ENCODE measurements at regions not wholly inside any gene's neighbourhood (a gene's known extent, or its start where the extent isn't known, plus 50 kb on each side); places are given as distances from the start of the nearest gene placed in this dataset.

DNA sequence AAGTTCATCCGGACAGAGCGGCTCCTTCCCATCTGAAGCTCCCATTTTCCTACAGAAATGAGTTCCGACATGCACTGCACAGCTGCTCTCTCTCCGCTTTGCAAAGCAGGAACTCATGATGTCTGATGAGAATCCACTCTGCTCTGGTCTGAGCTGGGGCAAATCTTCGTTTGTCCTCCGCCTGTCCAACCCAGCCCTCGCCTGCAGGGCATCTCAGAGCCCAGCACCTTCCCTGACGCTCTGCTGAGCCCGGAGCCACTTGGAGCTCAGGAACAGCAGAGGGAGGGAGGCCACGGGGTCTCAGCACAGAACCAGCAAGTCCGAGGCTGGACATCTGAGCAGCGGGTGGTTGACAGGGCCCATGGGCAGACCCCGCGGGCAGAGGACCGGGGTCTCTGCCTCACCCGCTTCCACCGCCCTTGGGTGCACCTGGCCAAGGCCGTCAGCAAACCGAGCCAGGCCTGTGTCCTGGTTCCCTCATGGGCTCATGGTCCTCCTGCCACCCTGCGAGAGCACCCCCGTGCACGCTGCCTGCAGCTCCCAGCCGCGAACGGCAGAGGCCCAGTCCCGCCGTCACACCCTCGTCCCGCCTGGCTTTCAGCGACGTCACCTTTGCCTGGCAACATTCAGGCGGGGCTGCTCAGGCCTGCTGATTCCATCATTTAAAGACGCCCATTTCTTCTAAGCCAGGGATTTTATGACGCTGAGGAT, 78.5 kb upstream of the BHLHE23 start:
- DNase-seq: peak; percentile 45 to 76

DNA sequence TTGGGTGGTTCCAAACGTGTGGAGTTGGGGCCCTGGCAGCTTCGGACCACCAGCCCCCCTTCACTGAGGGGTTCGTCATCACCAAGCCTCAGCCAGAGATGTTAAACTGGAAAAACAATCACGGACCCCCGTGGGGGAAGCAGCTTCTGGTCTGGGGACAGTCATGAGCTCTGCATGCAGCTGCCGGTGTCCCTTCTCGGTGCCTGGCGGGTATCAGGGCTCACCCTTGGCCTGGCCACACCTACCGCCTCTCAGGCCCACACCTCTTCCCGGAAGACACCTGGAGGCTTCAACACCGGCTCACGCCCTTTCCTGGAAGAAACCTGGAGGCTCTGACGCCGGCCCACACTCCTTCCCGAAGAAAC, 77.8 kb upstream of the BHLHE23 start:
- peak in 1 of 2 experiments; percentile 42 for DNase-seq

DNA sequence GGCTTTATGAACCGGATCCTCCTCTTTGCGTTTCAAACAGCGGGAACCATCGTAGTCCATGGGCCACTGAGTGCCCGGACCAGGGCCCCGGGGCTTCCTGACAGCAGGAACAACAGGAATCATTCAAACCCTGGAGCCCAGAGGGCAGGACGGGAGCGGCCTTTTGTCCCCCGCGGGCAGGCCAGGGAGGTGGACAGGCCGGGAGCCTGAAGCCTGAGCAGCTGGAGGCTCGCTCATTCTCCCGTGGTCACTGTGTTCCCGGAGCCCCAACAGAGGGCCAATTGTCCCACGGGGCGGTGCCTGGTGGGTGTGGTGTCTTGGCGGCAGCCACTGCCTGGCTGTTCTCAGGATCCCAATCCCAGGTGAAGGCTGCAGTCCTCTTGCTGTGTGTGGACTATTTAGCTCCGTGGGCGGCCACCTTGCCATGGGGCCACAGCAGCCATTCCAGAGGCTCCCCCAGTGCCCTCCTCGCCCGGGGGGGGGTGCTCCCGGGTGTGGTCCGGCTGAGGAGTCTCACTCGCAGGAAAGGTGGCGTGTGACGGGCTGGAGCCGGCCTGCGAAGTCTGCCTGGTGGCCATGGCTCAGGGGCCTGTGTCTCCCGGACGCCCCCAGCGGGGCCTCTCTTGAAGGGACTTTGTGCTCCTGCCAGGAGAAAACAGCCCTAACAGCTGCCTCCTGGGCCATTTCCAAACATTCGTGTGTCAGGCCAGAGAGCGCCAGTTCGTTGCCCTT, 77.2 kb upstream of the BHLHE23 start:
- no peak for DNase-seq

DNA sequence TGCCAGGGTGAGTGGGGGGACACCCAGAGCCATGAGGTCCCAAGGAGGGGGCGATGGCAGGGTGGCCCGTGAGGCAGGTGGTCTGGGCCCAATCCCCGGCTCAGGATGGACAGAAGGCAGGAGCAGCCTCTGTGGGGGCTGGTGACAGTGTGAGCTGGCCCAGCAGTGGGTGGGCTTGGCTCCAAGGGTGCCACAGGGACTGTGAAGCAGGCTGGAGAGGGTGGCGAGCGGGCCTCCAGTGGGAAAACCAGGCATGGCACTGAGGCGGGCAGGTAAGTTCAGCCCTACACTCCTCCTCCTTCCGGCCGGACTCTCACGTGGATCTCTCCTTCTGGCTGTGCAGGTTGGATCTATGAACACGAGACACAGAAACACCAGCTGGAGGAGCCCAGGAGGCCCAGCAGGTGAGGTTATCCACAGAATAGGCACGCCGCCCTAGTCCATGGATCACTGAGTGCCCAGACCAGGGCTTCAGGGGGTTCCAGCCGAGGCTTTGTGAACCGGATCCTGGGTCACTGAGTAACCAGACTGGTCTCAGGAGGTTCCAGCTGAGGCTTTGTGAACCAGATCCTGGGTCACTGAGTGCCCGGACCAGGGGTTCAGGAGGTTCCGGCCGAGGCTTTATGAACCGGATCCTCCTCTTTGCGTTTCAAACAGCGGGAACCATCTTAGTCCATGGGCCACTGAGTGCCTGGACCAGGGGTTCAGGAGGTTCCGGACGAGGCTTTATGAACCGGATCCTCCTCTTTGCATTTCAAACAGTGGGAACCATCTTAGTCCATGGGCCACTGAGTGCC, 76.4 kb upstream of the BHLHE23 start:
- no peak for DNase-seq

DNA sequence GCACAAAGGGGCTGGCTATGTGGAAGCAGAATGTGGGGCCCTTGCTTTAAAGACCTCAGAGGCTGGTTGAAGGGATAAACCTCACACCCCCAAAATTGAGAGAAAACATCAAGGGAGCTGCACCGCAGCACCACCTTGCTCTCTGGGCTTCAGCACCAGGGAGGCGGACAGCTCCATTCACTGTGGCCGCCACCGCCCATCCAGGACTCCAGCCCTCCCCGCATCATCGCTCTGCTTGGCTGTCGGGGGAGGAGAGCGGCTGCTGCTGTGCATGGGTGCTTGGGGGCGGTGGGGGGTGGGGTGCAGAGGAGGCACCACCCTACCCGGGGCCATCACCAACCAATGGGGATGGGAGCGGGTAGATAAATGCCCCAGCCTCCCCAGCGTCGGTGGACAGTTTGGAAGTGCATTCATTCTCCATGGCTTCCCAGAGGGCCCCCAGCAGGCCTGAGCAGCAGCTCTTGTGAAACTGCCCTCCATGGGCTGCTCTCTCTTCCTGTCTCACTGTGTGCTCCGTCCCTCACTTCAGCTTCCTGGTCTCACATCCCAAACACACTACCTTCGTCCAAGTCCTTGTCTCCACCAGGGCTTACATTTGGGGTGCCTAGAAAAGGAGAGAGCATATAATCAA, 75.7 kb upstream of the BHLHE23 start:
- DNase-seq: no peak

DNA sequence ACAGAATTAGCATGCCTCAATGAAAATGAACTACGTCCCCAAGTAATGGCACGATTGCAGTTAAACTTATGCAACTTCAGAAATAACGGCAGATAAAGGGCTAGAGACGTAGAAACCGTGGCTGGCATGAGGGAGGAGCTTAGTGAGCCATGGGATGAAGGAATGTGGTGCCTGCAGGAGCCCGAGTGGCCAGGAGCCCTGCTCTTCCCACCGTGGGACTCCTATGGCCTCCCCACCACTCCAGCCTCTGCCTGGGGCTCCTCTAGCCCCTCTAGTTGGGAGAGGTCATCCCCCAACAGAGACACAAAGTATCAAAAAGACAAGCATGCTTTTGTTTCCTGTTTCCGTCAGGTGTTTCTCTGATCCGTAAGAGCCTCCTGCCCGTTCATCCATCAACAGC, 75.1 kb upstream of the BHLHE23 start:
- no peak for DNase-seq

DNA sequence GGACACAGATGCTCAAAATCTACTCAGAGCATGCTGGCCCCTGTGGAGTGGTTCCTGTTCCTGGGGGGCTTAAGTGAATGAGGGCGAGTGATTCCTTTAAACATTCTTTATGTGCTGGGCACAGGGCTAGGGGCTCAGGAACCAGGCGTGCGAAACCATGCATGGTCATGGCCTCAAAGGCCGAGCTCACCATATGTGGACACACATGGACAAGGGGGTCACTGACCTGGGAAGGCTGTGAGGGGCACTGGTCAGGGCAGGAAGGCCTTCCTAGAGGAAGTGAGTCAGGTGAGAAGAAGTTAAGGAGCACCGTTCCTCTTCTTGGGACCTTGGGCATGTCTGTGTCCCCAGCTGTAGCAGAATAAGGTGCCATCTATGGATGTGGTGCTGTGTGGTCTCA, 74.6 kb upstream of the BHLHE23 start:
- no peak for DNase-seq

DNA sequence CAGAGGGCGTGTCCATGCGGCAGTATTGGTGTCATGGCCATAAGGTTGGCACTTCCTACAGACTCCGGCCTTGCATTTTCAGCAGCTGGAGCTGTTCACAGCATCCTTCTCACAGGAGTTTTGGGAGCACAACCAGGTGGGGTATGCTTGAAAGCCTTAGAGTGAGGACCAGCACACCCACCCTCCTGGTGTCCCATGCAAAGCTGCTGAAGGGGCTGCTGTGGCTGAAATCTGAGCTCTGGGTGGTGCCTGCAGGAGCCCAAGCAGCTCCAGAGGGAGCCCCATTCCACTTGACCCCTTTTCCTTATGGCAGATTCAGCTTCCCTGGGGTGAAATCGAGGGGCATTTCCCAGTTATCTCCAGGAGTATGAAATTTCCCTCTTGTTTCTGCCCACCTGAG, 74.0 kb upstream of the BHLHE23 start:
- DNase-seq: no peak

DNA sequence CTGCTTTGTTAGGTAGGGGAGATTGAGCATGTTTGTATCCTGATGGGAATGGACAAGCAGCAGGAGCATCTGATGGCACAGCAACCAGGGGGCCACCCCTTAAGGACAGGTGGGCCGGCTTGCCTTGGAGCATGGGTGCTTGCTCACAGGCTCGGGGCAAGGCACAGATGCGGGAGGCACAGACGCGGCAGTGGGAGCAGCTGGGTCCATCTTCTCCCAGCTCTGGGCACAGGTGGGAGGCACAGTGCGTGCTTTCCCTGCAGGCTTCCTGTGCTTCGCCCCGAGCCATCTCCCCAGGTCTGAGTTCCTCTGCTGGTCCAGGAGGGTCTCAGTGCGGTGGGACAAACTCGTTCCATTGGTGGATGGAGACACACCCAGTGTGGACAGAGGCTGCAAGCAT, 73.6 kb upstream of the BHLHE23 start:
- DNase-seq: no peak

DNA sequence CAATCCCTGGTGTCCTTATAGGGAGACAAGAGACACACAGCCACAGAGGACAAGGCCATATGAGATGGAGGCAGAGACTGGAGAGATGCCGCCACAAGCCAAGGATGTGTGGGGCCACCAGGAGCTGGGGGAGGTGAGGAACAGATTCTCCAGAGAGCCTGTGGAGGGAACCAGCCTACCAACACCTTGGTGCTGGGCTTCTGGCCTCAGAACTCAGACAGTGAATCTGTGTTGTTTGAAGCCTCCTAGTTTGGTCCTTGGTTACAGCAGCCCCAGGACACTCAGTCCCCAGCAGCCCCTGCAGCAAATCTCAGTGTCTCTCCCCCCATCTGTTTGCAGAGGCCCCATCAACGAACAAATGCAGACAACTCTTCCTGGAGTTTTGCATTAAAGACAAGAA, 73.2 kb upstream of the BHLHE23 start:
- no peak for DNase-seq

DNA sequence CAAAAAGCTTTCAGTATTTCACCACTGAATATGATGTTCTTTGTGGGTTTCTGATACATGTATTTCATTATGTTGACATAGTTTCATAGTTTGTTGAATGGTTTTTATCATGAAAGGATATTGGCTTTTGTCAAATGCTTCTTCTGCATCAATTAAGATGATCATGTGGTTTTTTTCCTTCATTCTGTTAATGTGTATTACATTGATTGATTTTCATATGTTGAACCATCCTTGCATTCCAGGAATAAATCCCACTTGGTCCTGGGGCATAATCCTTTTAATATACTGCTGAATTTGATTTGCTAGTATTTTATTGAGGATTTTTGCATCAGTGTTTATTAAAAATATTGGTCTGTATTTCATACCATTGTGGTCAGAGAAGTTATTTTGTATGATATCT, 70.9 kb upstream of the BHLHE23 start:
- DNase-seq: no peak

DNA sequence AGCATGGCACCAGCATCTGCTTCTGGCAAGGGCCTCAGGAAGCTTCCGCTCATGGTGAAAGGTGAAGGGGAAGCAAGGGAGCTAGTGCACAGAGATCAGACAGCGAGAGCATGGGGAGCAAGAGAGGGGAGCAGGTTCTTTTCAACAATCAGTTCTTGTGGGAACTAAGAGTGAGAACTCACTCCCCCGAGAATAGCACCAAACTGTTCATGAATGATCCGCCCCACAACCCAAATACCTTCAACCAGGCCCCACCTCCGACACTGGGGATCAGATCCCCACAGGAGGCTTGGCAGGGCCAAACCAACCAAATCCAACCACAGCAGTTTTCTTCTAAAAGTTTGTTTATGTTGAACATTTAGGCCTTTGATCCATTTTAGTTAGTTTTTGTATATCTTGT, 69.7 kb upstream of the BHLHE23 start:
- DNase-seq: no peak

DNA sequence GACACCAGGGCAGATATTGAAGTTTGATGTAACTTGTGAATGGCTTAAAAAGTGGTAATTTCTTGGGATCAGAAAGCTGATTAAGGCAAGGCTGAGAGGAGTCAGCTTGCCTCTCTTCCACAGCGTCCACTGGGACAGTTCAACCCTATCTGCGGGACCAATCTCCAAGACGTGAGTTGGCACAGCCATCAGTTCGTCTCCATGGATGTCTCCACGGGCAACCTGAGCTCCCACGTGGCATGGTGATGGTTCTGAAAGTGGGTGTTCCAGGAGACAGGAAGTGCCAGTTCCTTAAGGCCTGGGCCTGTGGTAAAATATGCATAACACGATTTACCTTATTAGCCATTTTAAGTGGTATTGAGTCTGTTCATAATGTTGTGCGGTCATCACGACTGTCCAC, 67.9 kb upstream of the BHLHE23 start:
- no peak for DNase-seq

DNA sequence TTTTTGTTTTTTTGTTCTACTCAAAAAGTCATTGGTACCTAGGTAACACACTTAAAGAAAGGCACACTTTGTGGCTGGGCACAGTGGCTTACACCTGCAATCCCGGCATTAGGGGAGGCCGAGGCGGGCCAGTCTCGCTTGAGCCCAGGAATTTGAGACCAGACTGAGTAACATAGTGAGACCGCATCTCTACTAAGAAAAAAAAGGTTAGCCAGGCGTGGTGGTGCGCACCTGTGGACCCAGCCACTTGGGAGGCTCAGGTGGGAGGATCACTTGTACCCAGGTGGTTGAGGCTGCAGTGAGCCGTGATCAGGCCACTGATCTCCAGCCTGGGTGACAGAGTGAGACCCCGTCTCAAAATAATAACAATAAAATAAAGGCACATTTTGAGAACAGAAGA, 67.4 kb upstream of the BHLHE23 start:
- DNase-seq: no peak

DNA sequence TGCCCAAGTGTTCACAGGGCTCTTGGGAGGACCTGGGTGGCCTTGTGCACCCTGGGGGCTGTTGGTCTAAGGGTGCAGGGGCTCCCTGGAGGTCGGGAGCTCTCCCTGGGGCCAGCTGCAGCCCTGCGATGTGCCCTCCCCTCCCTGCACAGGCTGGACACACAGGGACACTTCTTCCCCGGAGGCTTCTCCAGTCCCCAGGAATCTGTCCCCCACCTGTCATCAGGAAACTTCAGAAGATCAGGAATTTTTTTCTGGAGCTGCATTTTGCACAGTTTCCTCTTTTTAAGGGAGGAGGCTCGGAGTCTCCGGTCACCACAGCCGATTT, 66.9 kb upstream of the BHLHE23 start:
- no peak for DNase-seq

DNA sequence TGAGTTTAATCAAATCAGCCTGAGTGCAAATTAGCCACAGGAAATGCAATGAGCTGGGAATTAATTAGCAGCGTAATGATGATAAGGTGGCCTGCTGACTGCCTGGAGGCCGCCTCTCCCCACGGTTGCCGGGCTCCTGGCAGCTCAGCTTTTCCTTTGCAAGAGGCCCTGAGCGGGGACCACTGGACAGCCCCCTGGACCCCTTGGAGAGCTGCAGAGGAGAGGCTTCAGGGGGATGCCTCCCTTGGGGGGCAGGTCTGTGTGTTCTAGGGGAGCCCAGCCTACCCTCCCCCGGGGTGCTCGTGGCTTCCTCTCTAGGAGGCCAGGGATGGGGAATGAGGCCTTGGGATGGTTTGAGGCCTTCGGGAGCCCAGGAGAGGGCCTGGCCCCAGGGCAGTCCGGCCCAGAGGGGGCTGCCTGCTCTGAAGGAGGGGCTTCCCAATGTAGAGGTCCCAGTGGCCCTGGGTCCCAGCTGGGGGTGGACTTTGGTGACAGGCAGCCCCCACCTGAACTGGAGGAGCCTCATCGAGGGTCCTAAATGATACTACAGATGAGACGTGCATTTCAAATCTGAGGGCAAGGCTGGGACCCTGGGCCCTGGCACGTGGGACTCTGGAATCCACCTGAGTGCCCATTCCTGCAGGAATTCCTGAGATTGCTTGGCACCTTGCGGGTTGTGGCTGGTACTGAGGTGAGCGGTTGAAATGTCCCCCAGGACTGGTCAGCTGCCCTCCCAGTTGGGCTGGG, 66.4 kb upstream of the BHLHE23 start:
- no peak for DNase-seq

DNA sequence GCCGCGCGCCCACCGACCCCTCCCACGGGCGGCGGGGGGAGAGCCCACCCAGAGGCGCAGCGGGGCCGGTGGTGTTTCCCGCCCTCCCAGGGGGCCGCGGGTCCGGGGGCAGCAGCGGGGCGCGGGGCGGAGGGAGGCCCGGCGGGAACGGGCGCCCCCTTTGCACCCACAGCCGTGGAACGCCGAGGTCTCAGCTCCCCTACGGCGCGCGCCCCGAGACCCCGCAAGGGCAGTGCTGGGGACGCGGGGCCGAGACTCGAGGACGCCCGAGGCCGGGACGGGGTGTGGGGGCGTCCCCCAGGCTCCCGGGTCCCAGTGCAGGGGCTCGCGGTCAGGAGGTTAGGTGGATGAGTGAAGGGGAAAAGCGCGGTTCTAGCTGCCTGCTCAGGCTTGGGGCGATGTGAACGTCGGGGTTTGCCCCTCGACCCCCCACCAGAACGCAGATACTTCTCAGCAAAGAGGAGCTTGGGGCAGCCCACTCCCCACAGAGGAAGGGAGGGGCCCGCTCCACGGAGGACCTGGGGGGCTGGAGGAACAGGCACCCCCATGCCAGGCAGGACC, 65.5 kb upstream of the BHLHE23 start:
- no peak for DNase-seq

DNA sequence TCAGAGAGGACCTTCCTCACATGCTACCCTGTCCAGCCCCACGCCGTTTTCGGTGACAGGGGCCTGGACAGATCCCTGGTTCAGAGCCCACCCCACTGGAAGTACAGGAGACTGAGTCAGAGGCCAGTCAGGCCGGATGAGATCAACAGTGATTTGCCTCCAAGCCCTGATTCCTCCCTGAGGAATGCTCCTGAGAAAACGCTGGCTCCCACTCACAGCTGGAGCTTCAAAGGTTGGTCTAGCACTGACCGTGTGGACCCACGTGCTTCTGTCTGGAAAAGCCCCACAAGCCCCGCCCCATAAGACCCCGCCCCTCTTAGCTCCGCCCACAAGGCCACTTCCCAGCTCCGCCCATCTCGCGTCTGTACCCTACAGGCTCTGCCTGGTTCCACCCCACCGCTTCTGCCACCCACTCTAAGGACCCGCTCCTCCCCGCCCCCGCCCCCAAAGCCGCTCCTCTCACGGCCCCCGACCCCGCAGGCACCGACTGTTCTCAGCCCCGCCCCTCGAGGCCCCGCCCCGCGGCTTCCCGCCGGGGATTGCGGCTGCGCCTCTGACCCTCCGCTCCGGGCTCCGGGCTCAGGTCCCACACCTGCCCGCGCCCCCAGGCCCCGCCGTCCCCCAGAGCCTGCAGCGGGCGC, 64.9 kb upstream of the BHLHE23 start:
- DNase-seq: peak in 1 of 2 experiments; percentile 42

DNA sequence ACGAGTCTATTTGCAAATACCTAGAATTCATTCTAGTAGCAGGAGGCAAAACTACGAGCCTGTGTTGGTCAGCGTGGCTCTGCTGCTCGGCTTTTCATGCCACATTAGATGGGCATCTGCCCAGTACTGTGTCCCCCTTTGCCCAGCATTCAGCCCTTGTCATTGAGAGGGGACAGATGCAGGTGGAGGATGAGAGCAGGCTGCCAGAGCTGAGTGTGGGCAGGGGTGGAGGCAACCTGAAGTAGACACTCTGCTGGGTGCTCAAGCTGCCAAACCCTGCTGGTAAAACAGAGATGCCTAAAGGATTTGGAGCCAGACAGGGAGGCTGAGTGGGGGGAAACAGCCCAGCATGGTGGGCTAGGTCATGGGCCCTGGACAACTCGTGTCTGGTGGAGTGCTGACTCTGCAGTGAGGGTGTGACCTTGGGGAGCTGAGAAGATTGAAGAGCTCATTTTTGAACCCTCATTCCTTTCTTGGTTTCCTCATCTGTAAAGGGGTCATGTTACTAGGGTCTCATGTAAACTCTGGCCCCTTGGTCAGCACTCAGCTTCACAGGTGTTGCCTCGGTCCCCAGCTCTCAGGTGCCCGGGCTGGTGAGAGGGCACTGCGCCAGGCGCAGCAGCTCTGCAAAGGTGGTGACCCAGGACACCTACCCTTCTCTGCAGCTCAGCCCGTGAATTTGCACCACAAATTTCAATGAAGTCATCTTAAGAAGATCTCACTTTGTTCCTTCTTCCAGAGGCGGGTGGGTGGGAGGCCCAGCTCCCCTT, 64.2 kb upstream of the BHLHE23 start:
- DNase-seq: peak in 1 of 2 experiments; percentile 36

DNA sequence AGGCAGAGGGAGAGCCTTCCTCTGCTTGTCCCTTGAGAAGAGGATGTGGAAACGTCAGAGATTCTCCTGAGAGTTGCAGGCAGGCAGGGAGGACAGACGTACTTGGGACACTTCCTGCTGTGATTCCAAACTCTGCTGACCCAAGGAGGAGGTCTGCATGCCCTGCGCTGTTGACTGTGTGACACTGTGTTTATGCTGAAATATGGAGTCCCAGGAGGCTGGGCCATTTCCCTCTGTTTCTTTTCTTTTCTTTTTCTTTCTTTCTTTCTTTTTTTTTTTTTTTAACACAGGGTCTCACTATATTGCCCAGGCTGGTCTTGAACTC, 63.5 kb upstream of the BHLHE23 start:
- no peak for DNase-seq

DNA sequence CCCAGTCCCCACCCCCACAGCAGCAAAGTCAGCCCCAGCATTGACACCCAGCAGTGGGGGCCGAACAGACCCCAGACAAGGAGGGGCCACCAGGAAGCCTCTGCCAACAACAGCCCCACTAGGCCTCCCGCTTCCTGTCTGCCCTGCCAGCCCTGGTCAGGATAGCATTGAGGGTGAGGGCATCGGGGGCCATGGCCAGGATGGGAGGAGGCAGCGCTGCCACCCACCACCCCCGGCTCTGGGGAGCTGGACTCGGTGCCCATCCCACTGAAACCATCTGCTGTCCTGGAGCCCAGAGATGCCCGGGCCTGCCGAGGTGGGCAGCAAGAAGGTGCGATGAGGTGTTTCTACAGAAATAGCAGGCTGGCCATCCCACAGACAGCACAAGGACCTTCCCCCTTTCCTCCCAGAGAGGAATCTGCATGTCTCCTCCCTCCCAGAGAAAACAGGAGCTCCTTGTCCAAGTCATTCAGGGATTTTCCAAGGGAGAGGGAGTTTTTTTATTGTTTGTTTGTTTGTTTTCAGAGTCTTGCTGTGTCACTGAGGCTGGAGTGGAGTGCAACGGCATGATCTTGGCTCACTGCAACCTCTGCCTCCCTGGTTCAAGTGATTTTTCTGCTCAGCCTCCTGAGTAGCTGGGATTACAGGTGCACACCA, 62.1 kb upstream of the BHLHE23 start:
- no peak for DNase-seq

Data from SHP77 (cell line).